SK-N-SH (cell line): ENCODE measurements at regions not wholly inside any gene's neighbourhood (a gene's known extent, or its start where the extent isn't known, plus 50 kb on each side); places are given as distances from the start of the nearest gene placed in this dataset.

Source experiments
- CTCF ChIA-PET: fragments of 300-600, 350-600 bp; formaldehyde crosslinking; extraction: SDS; loops from one replicate; lab custom pipeline; 2021; lab: Yijun Ruan, JAX
- POLR2A ChIA-PET: fragments of 350-600 bp; sonication (Branson Sonifier 250); formaldehyde crosslinking; extraction: SDS; loops from one replicate; lab custom pipeline; 2020; ENCODE audit warnings: antibody characterized with exemption, inconsistent platforms; lab: Yijun Ruan, JAX
- DNase-seq: peaks from one replicate; pipeline ENCODE4 v3.0.0; 2012
- H2AFZ ChIP-seq: fragments of 200-600 bp; sonication (generic); 2 replicates; pipeline ENCODE4 v1.8.1; 2016; ENCODE audit warnings: antibody characterized with exemption, mild to moderate bottlenecking, low read depth
- H3F3A ChIP-seq: fragments of 200-600 bp; sonication (generic); replicated peaks from 2 replicates; pipeline ENCODE3; 2016; ENCODE audit warnings: antibody characterized with exemption, mild to moderate bottlenecking; ENCODE audit not compliant: insufficient read depth
- H3K27ac ChIP-seq, 2 experiments: fragments of 200-500 bp in 1 of 2; fragments of 200-600 bp in 1 of 2; sonication (Bioruptor generic) in 1 of 2; sonication (generic), shearing (Covaris generic) in 1 of 2; 2 replicates each; pipeline versions ENCODE4 v1.5.1 to v1.6.1; 2014 to 2016; ENCODE audit warnings: low read depth in 2 of 2, inconsistent platforms in 1 of 2, low read length in 1 of 2, mild to moderate bottlenecking in 1 of 2, mixed read lengths in 1 of 2
- H3K27me3 ChIP-seq: fragments of 200-600 bp; sonication (generic), shearing (Covaris generic); 2 replicates; pipeline ENCODE4 v1.6.1; 2016; ENCODE audit warnings: mixed run types; ENCODE audit not compliant: insufficient read depth
- H3K36me3 ChIP-seq, 2 experiments: fragments of 200-500 bp in 1 of 2; fragments of 200-600 bp in 1 of 2; sonication (Bioruptor generic) in 1 of 2; sonication (generic) in 1 of 2; replicated peaks in 1 of 2; 2 replicates each; pipeline versions ENCODE3 to v1.5.1; 2014 to 2016; ENCODE audit warnings: low read length in 1 of 2, mild to moderate bottlenecking in 1 of 2; ENCODE audit not compliant: insufficient read depth in 2 of 2, control insufficient read depth in 1 of 2
- H3K4me1 ChIP-seq, 2 experiments: fragments of 200-500 bp in 1 of 2; fragments of 200-600 bp in 1 of 2; sonication (Bioruptor generic) in 1 of 2; sonication (generic), shearing (Covaris generic) in 1 of 2; 2 replicates each; pipeline versions ENCODE4 v1.5.1 to v1.6.1; 2014 to 2016; ENCODE audit warnings: low read depth in 1 of 2, low read length in 1 of 2, mixed run types in 1 of 2; ENCODE audit not compliant: insufficient read depth in 2 of 2, control insufficient read depth in 1 of 2
- H3K4me2 ChIP-seq: fragments of 200-600 bp; sonication (generic), shearing (Covaris generic); 2 replicates; pipeline ENCODE4 v1.6.1; 2017; ENCODE audit warnings: mixed run types
- H3K4me3 ChIP-seq, 2 experiments: fragments of 200-500 bp in 1 of 2; fragments of 200-600 bp in 1 of 2; sonication (Bioruptor generic) in 1 of 2; sonication (generic), shearing (Covaris generic) in 1 of 2; 2 replicates each; pipeline versions ENCODE4 v1.5.1 to v1.8.1; 2014 to 2016; ENCODE audit warnings: low read depth in 2 of 2, inconsistent platforms in 1 of 2, low read length in 1 of 2, mild to moderate bottlenecking in 1 of 2, mixed read lengths in 1 of 2, moderate library complexity in 1 of 2
- H3K79me2 ChIP-seq: fragments of 200-600 bp; sonication (generic); 2 replicates; pipeline ENCODE4 v1.8.1; 2017; ENCODE audit warnings: mild to moderate bottlenecking; ENCODE audit not compliant: insufficient read depth
- H3K9ac ChIP-seq: fragments of 200-600 bp; sonication (generic); 2 replicates; pipeline ENCODE4 v1.6.1; 2017; ENCODE audit warnings: mixed run types
- H3K9me2 ChIP-seq: fragments of 200-600 bp; sonication (generic); 2 replicates; pipeline ENCODE4 v1.6.1; 2017; ENCODE audit warnings: mixed run types
- H3K9me3 ChIP-seq: fragments of 200-600 bp; sonication (generic); 2 replicates; pipeline ENCODE4 v1.6.1; 2017; ENCODE audit warnings: mixed run types, mild to moderate bottlenecking, moderate library complexity
- H4K20me1 ChIP-seq: fragments of 200-600 bp; sonication (generic); 2 replicates; pipeline ENCODE4 v1.6.1; 2017; ENCODE audit warnings: mild to moderate bottlenecking, mixed run types; ENCODE audit not compliant: insufficient read depth
- ELF1 ChIP-seq: IDR thresholded peaks from 2 replicates; pipeline ENCODE4 v1.4.0; 2012
- FOXJ3 ChIP-seq: sonication (generic); formaldehyde crosslinking; IDR thresholded peaks from 2 replicates; pipeline ENCODE4 v1.5.1; 2020; ENCODE audit warnings: mild to moderate bottlenecking, missing genetic modification reagents
- GATA2 ChIP-seq: sonication (generic); formaldehyde crosslinking; IDR thresholded peaks from 2 replicates; pipeline ENCODE4 v1.5.0; 2020; ENCODE audit warnings: mild to moderate bottlenecking, missing genetic modification reagents
- MAX ChIP-seq: IDR thresholded peaks from 2 replicates; pipeline ENCODE4 v1.4.0; 2012; ENCODE audit warnings: low read depth
- MXI1 ChIP-seq: IDR thresholded peaks from 2 replicates; pipeline ENCODE4 v1.6.1; 2012; ENCODE audit warnings: mild to moderate bottlenecking, low read depth, low read length, improper control_type of control experiment
- NFIC ChIP-seq: IDR thresholded peaks from 2 replicates; pipeline ENCODE4 v1.4.0; 2012; ENCODE audit warnings: borderline replicate concordance
- RAD21 ChIP-seq: IDR thresholded peaks from 2 replicates; pipeline ENCODE4 v1.6.1; 2012; ENCODE audit warnings: mild to moderate bottlenecking, low read length
- RFX5 ChIP-seq: IDR thresholded peaks from 2 replicates; pipeline ENCODE4 v1.6.1; 2012; ENCODE audit warnings: mild to moderate bottlenecking, improper control_type of control experiment, low read length
- RXRA ChIP-seq: IDR thresholded peaks from 2 replicates; pipeline ENCODE4 v1.4.0; 2012; ENCODE audit warnings: low read depth, mild to moderate bottlenecking, borderline replicate concordance
- SIN3A ChIP-seq: IDR thresholded peaks from 2 replicates; pipeline ENCODE4 v1.6.1; 2012; ENCODE audit warnings: low read depth, mild to moderate bottlenecking, low read length, moderate library complexity, borderline replicate concordance
- TAF1 ChIP-seq: IDR thresholded peaks from 2 replicates; pipeline ENCODE4 v1.6.1; 2012; ENCODE audit warnings: low read depth, mild to moderate bottlenecking, low read length, moderate library complexity, borderline replicate concordance
- TCF12 ChIP-seq: IDR thresholded peaks from 2 replicates; pipeline ENCODE4 v1.4.0; 2012
- TEAD4 ChIP-seq: IDR thresholded peaks from 2 replicates; pipeline ENCODE4 v1.4.0; 2012; ENCODE audit warnings: mild to moderate bottlenecking, borderline replicate concordance; ENCODE audit not compliant: insufficient read depth
- USF1 ChIP-seq: IDR thresholded peaks from 2 replicates; pipeline ENCODE4 v1.4.0; 2012; ENCODE audit warnings: low read depth, borderline replicate concordance
- WGBS: methylation state at CpG from one replicate; pipeline ENCODE4 v1.1.6; 2017; ENCODE audit warnings: low lambda C conversion rate; 5-methylcytosine and 5-hydroxymethylcytosine counted together

DNA sequence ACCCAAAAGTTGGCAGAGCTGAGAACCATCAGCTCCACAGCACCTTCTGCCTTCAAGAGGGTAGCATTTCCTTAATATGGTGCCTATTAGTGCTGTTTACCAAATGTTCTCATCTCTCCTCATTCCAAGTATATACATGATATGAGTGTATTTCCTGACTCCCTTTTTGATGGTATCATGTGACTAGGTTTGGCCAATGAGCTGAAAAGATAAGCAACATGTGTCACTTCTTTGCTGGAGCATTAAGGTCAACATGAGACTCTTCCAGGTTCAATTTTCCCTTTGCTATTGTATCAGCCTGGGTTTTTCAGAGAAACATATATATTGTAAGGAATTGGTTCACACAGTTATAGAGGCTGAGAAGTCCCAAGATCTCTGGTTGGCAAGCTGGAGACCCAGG is 310.9 kb downstream of the HRH4 start:
- Histone ChIP-seq H3K36me3 (no peaks in the 10 kb centered on the region), H3K4me1 (no peaks in the 10 kb centered on the region), H2AFZ (no peak overlapping the region), H3K4me2 (no peak overlapping the region), H3K79me2 (no peaks in the 10 kb centered on the region), H3K27ac (no peak overlapping the region), H3K4me3 (no peak overlapping the region), H3F3A (no peaks in the 10 kb centered on the region), H3K9me2 (no peaks in the 10 kb centered on the region), H3K9ac (no peak overlapping the region), H3K27me3 (no peaks in the 10 kb centered on the region), H3K9me3 (no peaks in the 10 kb centered on the region), H4K20me1 (no peaks in the 10 kb centered on the region)
- CTCF ChIA-PET: interaction anchor here (1.4 kb wide), 1 partner anchor 172 kb away, joined by 3 read pairs; no protein-coding TSS in a partner anchor
- POLR2A ChIA-PET: no interaction called here
- DNase-seq: no peak
- TF ChIP-seq TCF12 (no peak), GATA2 (CRISPR knock-in tag) (no peak), SIN3A (no peak), USF1 (no peak), TEAD4 (no peak), MXI1 (no peak), RXRA (no peak), ELF1 (no peak), MAX (no peak), NFIC (no peak), TAF1 (no peak)

- ChIA-PET CTCF (no interaction called here), POLR2A (no interaction called here)
- H3K36me3 ChIP-seq: no peaks in the 10 kb centered on the region
- no peaks in the 10 kb centered on the region for H3K9me2 ChIP-seq
- no peaks in the 10 kb centered on the region for H3K27me3 ChIP-seq
- TF ChIP-seq RAD21 (no peak), TCF12 (no peak), NFIC (no peak), SIN3A (no peak), ELF1 (no peak), RFX5 (no peak), MXI1 (no peak), RXRA (no peak), FOXJ3 (CRISPR knock-in tag) (no peak), TEAD4 (no peak)
- no peaks in the 10 kb centered on the region for H3K9me3 ChIP-seq
- no peak overlapping the region for H2AFZ ChIP-seq
- no peak overlapping the region for H3K9ac ChIP-seq
- no peak overlapping the region for H3K4me3 ChIP-seq
- H3K27ac ChIP-seq: no peak overlapping the region
- WGBS: 28% methylated on average over 2 of the region's 2 CpGs
- no peak overlapping the region for H3K4me2 ChIP-seq
- no peaks in the 10 kb centered on the region for H3K4me1 ChIP-seq
- no peaks in the 10 kb centered on the region for H3F3A ChIP-seq
- DNase-seq: no peak
- H4K20me1 ChIP-seq: no peaks in the 10 kb centered on the region
- no peaks in the 10 kb centered on the region for H3K79me2 ChIP-seq
Measured at GRCh38 chr18:24773101-24773500, 312.7 kb downstream of the HRH4 start.
